GM12878 (cell line): ENCODE measurements at regions not wholly inside any gene's neighbourhood (a gene's known extent, or its start where the extent isn't known, plus 50 kb on each side); places are given as distances from the start of the nearest gene placed in this dataset.

Source experiments
- ATAC-seq: fragments of 200-7000 bp; cut with Tn5 transposase; 3 replicates; pipeline ENCODE4 v1.9.1; 2020; ENCODE audit warnings: mild to moderate bottlenecking, moderate library complexity
- BruUV-seq: library from RNA; stranded (reverse); fragments of 400-500 nt; replicated peaks from 2 replicates; lab custom pipeline; 2021; lab: Mats Ljungman, UMichigan
- CTCF ChIA-PET: fragments of 300-600 bp; sonication (Branson Sonifier 250); formaldehyde crosslinking; extraction: SDS; loops from one replicate; lab custom pipeline; 2021; ENCODE audit warnings: inconsistent platforms; lab: Yijun Ruan, JAX
- POLR2A ChIA-PET: fragments of 350-600 bp; formaldehyde crosslinking; extraction: SDS; loops from one replicate; lab custom pipeline; 2021; ENCODE audit warnings: inconsistent platforms; lab: Charles Lee
- RAD21 ChIA-PET: fragments of 300-600 bp; sonication (Branson Sonifier 250); formaldehyde crosslinking; loops from one replicate; lab custom pipeline; 2023; ENCODE audit warnings: antibody characterized with exemption; ENCODE audit not compliant: unreplicated experiment; lab: Charles Lee
- SMC1A ChIA-PET: fragments of 300-600 bp; sonication (Branson Sonifier 250); formaldehyde crosslinking; loops from one replicate; lab custom pipeline; 2023; ENCODE audit not compliant: unreplicated experiment, uncharacterized antibody; lab: Charles Lee
- DNase-seq: peaks from one replicate; pipeline ENCODE4 v3.0.0-alpha.2; 2011; ENCODE audit warnings: low read depth, low spot score
- FAIRE-seq: peaks from 3 replicates; lab custom pipeline; 2011; peaks lifted over from hg19 to GRCh38; lab: Jason Lieb, UNC
- H2AFZ ChIP-seq: 2 replicates; pipeline ENCODE4 v1.6.0; 2011; ENCODE audit warnings: low read depth, low read length, control low read depth; ENCODE audit not compliant: control insufficient read depth
- H3K27ac ChIP-seq: 2 replicates; pipeline ENCODE4 v1.5.1; 2011; ENCODE audit warnings: control low read depth; ENCODE audit not compliant: control insufficient read depth, insufficient read depth
- H3K27me3 ChIP-seq, 2 experiments: replicated peaks in 1 of 2; 2 replicates each; pipeline versions ENCODE4 v1.6.0 to v1.6.1; 2011; ENCODE audit warnings: low read length in 1 of 2; ENCODE audit not compliant: control insufficient read depth in 2 of 2, insufficient read depth in 2 of 2
- H3K36me3 ChIP-seq, 2 experiments: 2 replicates each; pipeline ENCODE4 v1.5.1; 2011; ENCODE audit warnings: low read length in 1 of 2; ENCODE audit not compliant: control insufficient read depth in 2 of 2, insufficient read depth in 2 of 2
- H3K4me1 ChIP-seq: 2 replicates; pipeline ENCODE4 v1.6.1; 2011; ENCODE audit warnings: mild to moderate bottlenecking, low read length, moderate library complexity, mixed read lengths; ENCODE audit not compliant: control insufficient read depth, insufficient read depth
- H3K4me2 ChIP-seq: 2 replicates; pipeline ENCODE4 v1.6.0; 2011; ENCODE audit warnings: control low read depth; ENCODE audit not compliant: control insufficient read depth, insufficient read depth
- H3K4me3 ChIP-seq: fragments of 200-600 bp; sonication (generic); 2 replicates; pipeline ENCODE4 v1.5.1; 2016
- H3K79me2 ChIP-seq: 2 replicates; pipeline ENCODE4 v1.6.0; 2011; ENCODE audit warnings: low read length; ENCODE audit not compliant: control insufficient read depth, insufficient read depth
- H3K9ac ChIP-seq: 2 replicates; pipeline ENCODE4 v1.8.0; 2011; ENCODE audit warnings: low read length, control low read depth, mixed read lengths; ENCODE audit not compliant: control insufficient read depth, insufficient read depth
- H3K9me3 ChIP-seq: replicated peaks from 3 replicates; pipeline ENCODE4 v1.5.1; 2011; ENCODE audit warnings: mild to moderate bottlenecking, low read length; ENCODE audit not compliant: control insufficient read depth, insufficient read depth
- H4K20me1 ChIP-seq: 2 replicates; pipeline ENCODE4 v1.6.0; 2011; ENCODE audit not compliant: control insufficient read depth, insufficient read depth
- BRCA1 ChIP-seq: IDR thresholded peaks from 2 replicates; pipeline ENCODE4 v1.6.1; 2011; ENCODE audit warnings: low read depth, low read length, improper control_type of control experiment
- MEF2B ChIP-seq: fragments of 450-650 bp; IDR thresholded peaks from 2 replicates; pipeline ENCODE4 v1.6.1; 2018; ENCODE audit warnings: mild to moderate bottlenecking, moderate library complexity; ENCODE audit not compliant: partially characterized antibody, poor library complexity, severe bottlenecking
- NFXL1 ChIP-seq: fragments of 450-650 bp; IDR thresholded peaks from 2 replicates; pipeline ENCODE4 v1.6.1; 2017; ENCODE audit warnings: antibody characterized with exemption, mild to moderate bottlenecking, borderline replicate concordance
- POU2F2 ChIP-seq: IDR thresholded peaks from 3 replicates; pipeline ENCODE4 v1.6.1; 2011; ENCODE audit warnings: low read depth, mild to moderate bottlenecking, low read length, borderline replicate concordance
- RFX5 ChIP-seq: IDR thresholded peaks from 2 replicates; pipeline ENCODE4 v1.6.1; 2011; ENCODE audit warnings: low read depth, low read length, improper control_type of control experiment
- SMC3 ChIP-seq: IDR thresholded peaks from 2 replicates; pipeline ENCODE4 v1.6.1; 2011; ENCODE audit warnings: low read length, improper control_type of control experiment, borderline replicate concordance
- whole genome bisulfite sequencing: methylation state at CpG from one replicate; pipeline ENCODE4 v1.1.6; 2016; ENCODE audit warnings: low lambda C conversion rate; ENCODE audit not compliant: insufficient replicate concordance, insufficient coverage; ENCODE audit errors: missing lambda C conversion rate; 5-methylcytosine and 5-hydroxymethylcytosine counted together
- in situ Hi-C: fragments of 300-500 bp; cut with MboI; formaldehyde crosslinking; loops from 9 replicates; pipeline ENCODE4 v1.14.3; 2018; ENCODE audit warnings: mixed read lengths
- intact Hi-C: fragments of 100-400 bp; cut with micrococcal nuclease; formaldehyde crosslinking; loops from one replicate; pipeline ENCODE4 v1.14.2; 2022; ENCODE audit not compliant: unreplicated experiment

GRCh38 chr3:141430316-141430715 is 56.5 kb upstream of the RASA2 start:
- WGBS, result over 99% methylated on average over 6 of the region's 6 CpGs
- TF ChIP-seq MEF2B (no peak), SMC3 (no peak), NFXL1 (no peak), POU2F2 (no peak), RFX5 (no peak), BRCA1 (no peak)

More at GRCh38 chr3:141430316-141430715, 56.5 kb upstream of the RASA2 start:
- ChIA-PET SMC1A (interaction anchor here (0.9 to 4.9 kb wide), 6 partner anchors 9 to 47 kb away, joined by 3 to 26 read pairs (median 4); no protein-coding TSS in a partner anchor), RAD21 (no interaction called here), CTCF (interaction anchor here (1.1 to 3.9 kb wide), 2 partner anchors 11 to 68 kb away, joined by 3 to 21 read pairs; no protein-coding TSS in a partner anchor), POLR2A (interaction anchor here (1.2 to 1.3 kb wide), 2 partner anchors 18 to 25 kb away, joined by 3 to 4 read pairs; no protein-coding TSS in a partner anchor)
- Histone ChIP-seq H3K79me2 (peaks cover 63% of the 10 kb centered on the region), H4K20me1 (no peaks in the 10 kb centered on the region), H3K4me2 (no peak overlapping the region), H2AFZ (no peak overlapping the region), H3K4me3 (no peak overlapping the region), H3K27ac (no peak overlapping the region), H3K4me1 (peaks cover 11% of the 10 kb centered on the region), H3K9ac (no peak overlapping the region), H3K36me3 (peaks cover 27 to 51% of the 10 kb centered on the region in 2 experiments), H3K9me3 (no peaks in the 10 kb centered on the region), H3K27me3 (no peaks in the 10 kb centered on the region)
- no peak for ATAC-seq
- intact Hi-C loops (no loop called here), in situ Hi-C loops (no loop called here)
- DNase-seq, result no peak
- no TSS peak for BruUV-seq
- no peak for FAIRE-seq
